Esophagus muscularis mucosa (tissue), 4 donors: ENCODE measurements at regions not wholly inside any gene's neighbourhood (a gene's known extent, or its start where the extent isn't known, plus 50 kb on each side); places are given as distances from the start of the nearest gene placed in this dataset.

ENCODE experiments used
- DNase-seq: peaks from one replicate; pipeline ENCODE4 v3.0.0-alpha.2; 2017; ENCODE audit errors: extremely low spot score
- H3K27ac ChIP-seq, 4 donors: fragments of 200-600 bp; sonication (generic); replicated peaks in 1 of 4; 1 replicate in 3 of 4; 2 replicates in 1 of 4; pipeline ENCODE4 v1.5.1; 2016 to 2019; ENCODE audit warnings: mild to moderate bottlenecking in 1 of 4
- H3K27me3 ChIP-seq, 4 donors: fragments of 200-600 bp; sonication (generic); one replicate each; pipeline versions ENCODE4 v1.5.1 to v1.6.0; 2016 to 2019
- H3K36me3 ChIP-seq, 4 donors: fragments of 200-600 bp; sonication (generic); one replicate each; pipeline ENCODE4 v1.5.1; 2016 to 2019
- H3K4me1 ChIP-seq, 4 donors: fragments of 200-600 bp; sonication (generic); one replicate each; pipeline ENCODE4 v1.5.1; 2016 to 2019
- H3K4me3 ChIP-seq, 4 donors: fragments of 200-600 bp; sonication (generic); 1 replicate in 2 of 4; 2 replicates in 2 of 4; pipeline ENCODE4 v1.5.1; 2016 to 2019; ENCODE audit warnings: mild to moderate bottlenecking in 4 of 4, moderate library complexity in 1 of 4
- H3K9me3 ChIP-seq, 4 donors: fragments of 200-600 bp; sonication (generic); 1 replicate in 3 of 4; 2 replicates in 1 of 4; pipeline ENCODE4 v1.5.1; 2016 to 2019
- EP300 ChIP-seq: sonication (generic); formaldehyde crosslinking; IDR thresholded peaks from one replicate; pipeline ENCODE4 v1.6.1; 2017; ENCODE audit warnings: antibody characterized with exemption
- POLR2A ChIP-seq: fragments of 450-650 bp; IDR thresholded peaks from one replicate; pipeline ENCODE4 v1.6.1; 2017; ENCODE audit warnings: antibody characterized with exemption, moderate library complexity, mild to moderate bottlenecking, low read depth
- POLR2AphosphoS5 ChIP-seq, 2 donors: sonication (generic); formaldehyde crosslinking; IDR thresholded peaks; one replicate each; pipeline ENCODE4 v1.6.1; 2017; ENCODE audit warnings: antibody characterized with exemption in 2 of 2
- WGBS: methylation state at CpG from one replicate; pipeline ENCODE4 v1.1.5; 2018; 5-methylcytosine and 5-hydroxymethylcytosine counted together
- intact Hi-C: fragments of 100-400 bp; cut with DNase I; formaldehyde crosslinking; loops from one replicate; pipeline ENCODE4 v1.15.1; 2023
- TF ChIP-seq, protein P1 (sequence below), 3 experiments: fragments of 200-600 bp in 2 of 3; fragments of 450-650 bp in 1 of 3; sonication (generic) in 2 of 3; IDR thresholded peaks; one replicate each; pipeline ENCODE4 v1.5.1; 2017 to 2019; ENCODE audit warnings: antibody characterized with exemption in 3 of 3, mild to moderate bottlenecking in 2 of 3, moderate library complexity in 1 of 3

DNA sequence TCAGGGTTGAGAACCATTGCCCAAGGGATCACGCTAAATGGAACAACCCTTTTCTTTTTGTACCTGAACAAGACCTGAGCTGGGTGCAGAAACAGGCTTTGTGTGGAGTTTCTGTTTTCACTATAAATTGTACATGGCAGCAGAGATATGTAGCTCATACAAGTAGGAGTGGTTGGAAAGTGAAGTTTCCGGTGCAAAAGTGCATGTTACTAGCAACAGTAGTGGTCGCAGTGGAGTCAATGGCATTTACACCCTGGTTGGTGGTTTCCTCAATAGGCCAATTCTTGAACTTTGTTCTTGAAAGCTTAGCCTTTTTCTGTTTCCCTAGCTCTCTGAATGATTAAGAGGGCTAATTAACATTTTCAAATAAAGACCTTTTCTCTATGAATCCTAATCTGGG, 170.7 kb downstream of the NEBL start:
- peaks cover 0 to 16% (median 6%) of the 10 kb centered on the region in 4 donors for H3K9me3 ChIP-seq
- H3K4me3 ChIP-seq = no peak overlapping the region
- intact Hi-C loops = no loop called here
- no peaks in the 10 kb centered on the region for H3K4me1 ChIP-seq
- H3K36me3 ChIP-seq = no peaks in the 10 kb centered on the region
- no peaks in the 10 kb centered on the region for H3K27me3 ChIP-seq
- H3K27ac ChIP-seq = no peak overlapping the region
- no peak for DNase-seq
- WGBS = 88% methylated on average over 3 of the region's 3 CpGs
- TF ChIP-seq POLR2AphosphoS5 (IDR thresholded peaks at IDR 0.05) (no peak), EP300 (no peak), POLR2A (no peak)

DNA sequence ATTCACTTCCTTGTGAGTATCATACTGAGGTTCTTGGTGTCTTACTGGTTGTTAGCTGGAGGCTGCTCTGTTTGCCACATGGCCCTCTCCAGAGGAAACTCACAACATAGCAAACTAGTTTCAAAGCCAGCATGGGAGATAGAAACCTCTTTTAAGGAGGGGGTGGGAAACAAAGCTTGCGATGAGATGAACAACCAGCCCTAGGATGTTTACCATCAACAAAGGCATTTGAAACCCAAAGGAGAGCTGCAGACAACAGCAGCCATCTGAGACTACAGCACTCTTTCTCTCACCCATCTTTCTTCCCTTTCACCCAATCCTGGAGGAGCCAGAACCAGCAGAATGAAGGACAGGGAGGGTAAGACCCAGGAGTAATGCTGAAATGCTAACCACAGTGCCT, 182.1 kb downstream of the NEBL start:
- Histone ChIP-seq H3K4me3 (no peak overlapping the region), H3K4me1 (no peaks in the 10 kb centered on the region), H3K27ac (no peak overlapping the region), H3K9me3 (no peaks in the 10 kb centered on the region), H3K27me3 (no peaks in the 10 kb centered on the region), H3K36me3 (no peaks in the 10 kb centered on the region)
- WGBS = 100% methylated on average over 1 of the region's 1 CpG
- TF ChIP-seq, protein P1, sequence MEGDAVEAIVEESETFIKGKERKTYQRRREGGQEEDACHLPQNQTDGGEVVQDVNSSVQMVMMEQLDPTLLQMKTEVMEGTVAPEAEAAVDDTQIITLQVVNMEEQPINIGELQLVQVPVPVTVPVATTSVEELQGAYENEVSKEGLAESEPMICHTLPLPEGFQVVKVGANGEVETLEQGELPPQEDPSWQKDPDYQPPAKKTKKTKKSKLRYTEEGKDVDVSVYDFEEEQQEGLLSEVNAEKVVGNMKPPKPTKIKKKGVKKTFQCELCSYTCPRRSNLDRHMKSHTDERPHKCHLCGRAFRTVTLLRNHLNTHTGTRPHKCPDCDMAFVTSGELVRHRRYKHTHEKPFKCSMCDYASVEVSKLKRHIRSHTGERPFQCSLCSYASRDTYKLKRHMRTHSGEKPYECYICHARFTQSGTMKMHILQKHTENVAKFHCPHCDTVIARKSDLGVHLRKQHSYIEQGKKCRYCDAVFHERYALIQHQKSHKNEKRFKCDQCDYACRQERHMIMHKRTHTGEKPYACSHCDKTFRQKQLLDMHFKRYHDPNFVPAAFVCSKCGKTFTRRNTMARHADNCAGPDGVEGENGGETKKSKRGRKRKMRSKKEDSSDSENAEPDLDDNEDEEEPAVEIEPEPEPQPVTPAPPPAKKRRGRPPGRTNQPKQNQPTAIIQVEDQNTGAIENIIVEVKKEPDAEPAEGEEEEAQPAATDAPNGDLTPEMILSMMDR (IDR thresholded peaks at IDR 0.05) = no peak
- TF ChIP-seq EP300 = no peak
- no peak for TF ChIP-seq POLR2AphosphoS5 (IDR thresholded peaks at IDR 0.05)
- no peak for TF ChIP-seq POLR2A
- no peak for DNase-seq
- intact Hi-C loops = no loop called here

DNA sequence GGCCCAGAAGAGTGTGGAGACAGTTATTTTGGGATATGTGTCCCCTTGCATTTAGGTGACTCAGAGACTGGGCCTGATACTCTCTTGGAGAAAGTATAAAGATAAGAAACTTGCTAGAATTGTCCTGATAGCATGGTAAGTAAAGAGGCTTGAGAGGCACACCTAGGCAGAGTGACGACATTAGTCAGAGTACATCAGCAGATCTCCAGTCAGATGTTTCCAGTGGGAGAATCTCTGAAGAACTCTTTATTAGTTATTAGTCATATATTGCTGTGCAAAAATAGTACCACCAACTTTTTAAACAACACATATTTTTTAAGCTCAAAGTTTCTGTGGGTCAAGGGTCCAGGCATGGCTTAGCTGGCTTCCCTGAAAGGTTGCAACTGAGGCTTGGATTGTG, 182.6 kb downstream of the NEBL start:
- TF ChIP-seq, protein P1 (IDR thresholded peaks at IDR 0.05) = no peak
- TF ChIP-seq POLR2A (no peak), EP300 (no peak), POLR2AphosphoS5 (IDR thresholded peaks at IDR 0.05) (no peak)
- no peaks in the 10 kb centered on the region for H3K4me1 ChIP-seq
- 44% methylated on average over 1 of the region's 1 CpG for WGBS

DNA sequence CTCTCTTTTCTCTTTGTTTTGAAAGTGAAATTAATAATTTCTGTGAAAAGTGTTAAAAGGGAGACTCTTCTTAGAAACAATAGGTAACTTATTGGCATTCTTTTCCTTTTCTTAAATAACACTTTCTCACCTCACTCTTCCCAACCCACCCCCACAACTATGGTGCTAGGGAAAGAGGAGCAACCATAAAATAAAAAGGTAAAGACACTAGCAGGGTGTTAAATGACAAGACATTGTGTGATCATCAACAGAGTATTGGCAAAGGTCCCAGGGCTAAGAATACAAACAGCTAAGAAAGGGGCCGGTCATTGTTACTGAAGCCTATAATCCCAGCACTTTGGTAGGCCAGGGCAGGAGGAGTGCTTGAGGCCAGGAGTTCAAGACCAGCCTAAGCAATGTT, 183.7 kb downstream of the NEBL start:
- Histone ChIP-seq H3K27ac (no peak overlapping the region), H3K36me3 (no peaks in the 10 kb centered on the region), H3K27me3 (no peaks in the 10 kb centered on the region), H3K4me1 (no peaks in the 10 kb centered on the region), H3K9me3 (no peaks in the 10 kb centered on the region), H3K4me3 (no peak overlapping the region)
- intact Hi-C loops = no loop called here
- TF ChIP-seq, protein P1 (IDR thresholded peaks at IDR 0.05) = no peak
- TF ChIP-seq POLR2A (no peak), POLR2AphosphoS5 (IDR thresholded peaks at IDR 0.05) (no peak), EP300 (no peak)
- 65% methylated on average over 1 of the region's 1 CpG for WGBS
- DNase-seq = no peak

More for the DNA sequence above, 182.6 kb downstream of the NEBL start:
- Histone ChIP-seq H3K9me3 (no peaks in the 10 kb centered on the region), H3K27ac (no peak overlapping the region), H3K27me3 (no peaks in the 10 kb centered on the region), H3K4me3 (no peak overlapping the region), H3K36me3 (no peaks in the 10 kb centered on the region)
- DNase-seq = no peak
- intact Hi-C loops = no loop called here

DNA sequence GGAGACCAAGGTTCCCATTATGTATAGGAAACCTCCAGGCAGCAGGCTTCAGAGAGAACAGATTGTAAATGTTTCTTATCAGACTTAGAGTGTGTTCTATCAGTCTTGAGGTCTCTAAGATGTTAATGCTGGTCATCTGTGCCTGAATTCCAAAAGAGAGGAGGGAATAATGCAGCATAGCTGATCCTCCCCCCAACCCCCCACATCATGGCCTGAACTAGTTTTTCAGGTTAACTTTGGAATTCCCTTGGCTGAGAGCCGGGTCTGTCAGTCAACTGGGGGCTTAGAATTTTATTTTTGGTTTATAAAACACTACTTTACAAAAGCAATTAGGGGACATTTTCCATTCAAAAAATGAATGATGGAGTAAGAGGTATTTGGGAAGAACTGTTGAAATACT, 184.3 kb downstream of the NEBL start:
- Histone ChIP-seq H3K9me3 (no peaks in the 10 kb centered on the region), H3K4me3 (no peak overlapping the region), H3K36me3 (no peaks in the 10 kb centered on the region), H3K4me1 (no peaks in the 10 kb centered on the region), H3K27ac (no peak overlapping the region), H3K27me3 (no peaks in the 10 kb centered on the region)
- intact Hi-C loops = no loop called here
- 59% methylated on average over 1 of the region's 1 CpG for WGBS
- TF ChIP-seq POLR2A = no peak
- TF ChIP-seq POLR2AphosphoS5 (IDR thresholded peaks at IDR 0.05) = no peak
- DNase-seq = no peak

DNA sequence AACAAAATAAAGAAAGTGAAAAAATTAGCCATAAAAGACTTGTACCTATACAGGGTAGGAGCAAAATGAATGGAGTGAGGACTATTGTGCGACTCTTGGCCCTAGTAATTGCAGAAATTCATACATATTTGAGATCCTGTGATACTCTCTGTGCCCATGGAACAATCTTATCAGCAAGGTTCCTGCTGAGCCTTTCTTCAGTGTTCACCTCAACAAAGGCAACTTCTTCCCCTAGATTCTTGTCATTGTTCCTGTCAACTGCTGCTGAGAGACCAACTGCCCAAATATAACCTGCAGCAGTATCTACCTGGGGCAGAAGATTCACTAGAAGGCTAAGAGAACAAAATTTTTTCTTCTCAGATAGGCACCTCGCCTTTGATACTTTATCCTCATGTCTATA, 187.4 kb downstream of the NEBL start:
- intact Hi-C loops = no loop called here
- Histone ChIP-seq H3K4me1 (no peaks in the 10 kb centered on the region), H3K27ac (no peak overlapping the region), H3K4me3 (no peak overlapping the region), H3K27me3 (no peaks in the 10 kb centered on the region), H3K36me3 (no peaks in the 10 kb centered on the region), H3K9me3 (no peaks in the 10 kb centered on the region)
- 90% methylated on average over 2 of the region's 2 CpGs for WGBS
- TF ChIP-seq, protein P1 (IDR thresholded peaks at IDR 0.05) = no peak
- TF ChIP-seq EP300 (no peak), POLR2A (no peak), POLR2AphosphoS5 (IDR thresholded peaks at IDR 0.05) (no peak)
- no peak for DNase-seq
